ENCODE measurements at regions not wholly inside any gene's neighbourhood (a gene's known extent, or its start where the extent isn't known, plus 50 kb on each side); places are given as distances from the start of the nearest gene placed in this dataset.

GRCh38 chr4:143763587-143763986 lies 63.1 kb upstream of the FREM3 start:
- Histone ChIP-seq H2BK12ac (ENCODE audit: low read depth, low read length) (no peak overlapping the region), H4K20me1 (replicated peaks in 1 of 2; ENCODE audit: control insufficient read depth in 1 of 2, insufficient read depth in 2 of 2, low read length in 2 of 2) (no peaks in the 10 kb centered on the region), H2AK5ac (ENCODE audit: low read depth, low read length) (no peak overlapping the region), H2BK20ac (ENCODE audit: low read length) (no peak overlapping the region), H4K91ac (replicated peaks; ENCODE audit: insufficient read length, low read length) (no peak overlapping the region), H3K56ac (replicated peaks; ENCODE audit: insufficient read length, low read depth, low read length) (no peak overlapping the region), H3K4ac (replicated peaks; ENCODE audit: insufficient read length, low read depth, low read length) (no peak overlapping the region), H3K36me3 (ENCODE audit: control insufficient read depth in 2 of 4, insufficient read depth in 4 of 4, low read length in 3 of 4) (no peaks in the 10 kb centered on the region), H3K79me1 (ENCODE audit: low read depth, low read length) (no peaks in the 10 kb centered on the region), H2BK120ac (replicated peaks; ENCODE audit: low read depth, low read length) (no peak overlapping the region), H3K18ac (ENCODE audit: extremely low read depth, low read length) (no peak overlapping the region), H3K4me2 (ENCODE audit: insufficient read depth in 1 of 2, low read depth in 2 of 2, low read length in 2 of 2) (no peak overlapping the region), H4K5ac (ENCODE audit: insufficient read length, low read depth, low read length) (no peak overlapping the region), H3K79me2 (ENCODE audit: control insufficient read depth in 1 of 2, insufficient read depth in 2 of 2, low read length in 2 of 2) (no peaks in the 10 kb centered on the region), H2AFZ (ENCODE audit: low read length) (no peak overlapping the region), H3K27ac (ENCODE audit: low read depth, low read length) (no peak overlapping the region), H3K23me2 (ENCODE audit: low read depth, low read length) (no peaks in the 10 kb centered on the region), H2BK5ac (ENCODE audit: low read depth, low read length) (no peak overlapping the region), H3K27me3 (replicated peaks in 1 of 4; ENCODE audit: control insufficient read depth in 3 of 4, extremely low read depth in 1 of 4, insufficient read depth in 3 of 4, low read length in 3 of 4) (no peaks in the 10 kb centered on the region), H3K23ac (ENCODE audit: insufficient read length) (no peak overlapping the region), H3K4me1 (replicated peaks in 1 of 4; ENCODE audit: control insufficient read depth in 3 of 4, insufficient read depth in 4 of 4, low read length in 3 of 4) (no peaks in the 10 kb centered on the region), H3K9ac (replicated peaks in 1 of 4; ENCODE audit: extremely low read depth in 1 of 4, low read depth in 3 of 4, low read length in 3 of 4) (no peak overlapping the region), H4K8ac (ENCODE audit: extremely low read depth, insufficient read depth, low read length) (no peak overlapping the region), H3K9me3 (ENCODE audit: insufficient read depth in 2 of 2, low read depth in 1 of 2, low read length in 1 of 2) (no peaks in the 10 kb centered on the region), H3K14ac (ENCODE audit: insufficient read length) (no peak overlapping the region), H2BK15ac (ENCODE audit: low read length) (no peak overlapping the region), H3K4me3 (ENCODE audit: extremely low read depth in 1 of 4, insufficient read depth in 2 of 4, low read depth in 3 of 4, low read length in 4 of 4) (no peak overlapping the region)
- POLR2A ChIA-PET (ENCODE audit: partially characterized antibody): no interaction called here
- no peak for DNase-seq (ENCODE audit: low read depth in 1 of 2, low spot score in 2 of 2)
- WGBS, 2 experiments (ENCODE audit: extremely low coverage in 1 of 2, insufficient coverage in 1 of 2, insufficient read length in 1 of 2, insufficient replicate concordance in 2 of 2, low coverage in 1 of 2, low lambda C conversion rate in 2 of 2, missing lambda C conversion rate in 1 of 2): 82% methylated on average over 3 of the region's 3 CpGs; no CpG with 5 or more reads in 1 of the 2 experiments
- FAIRE-seq: no peak
- CTCF ChIA-PET (ENCODE audit: partially characterized antibody): interaction anchor here (1.0 kb wide), 1 partner anchor 11 kb away, joined by 4 read pairs; no protein-coding TSS in a partner anchor
- TF ChIP-seq YY1 (IDR thresholded peaks at IDR 0.05; ENCODE audit: low read depth, low read length): no peak

Measured in H1 (cell line).